ENCODE measurements at regions not wholly inside any gene's neighbourhood (a gene's known extent, or its start where the extent isn't known, plus 50 kb on each side); places are given as distances from the start of the nearest gene placed in this dataset.
"Not testable (repeated sequence)": the region's sequence is repeated elsewhere in the genome, so short reads cannot be mapped to it uniquely, and the experiment has no call there.

GRCh38 chr15:53923741-53924140, 54.5 kb upstream of the UNC13C start:
- WGBS, 4 donors: 92 to 95% (median 93%) methylated on average over 13 of the region's 13 CpGs
- H3K36me3 ChIP-seq; ATAC-seq; H3K27me3 ChIP-seq; H3K4me1 ChIP-seq; intact Hi-C loops (cut with DNase I); H3K27ac ChIP-seq; H3K9me3 ChIP-seq; H3K4me3 ChIP-seq; DNase-seq: not testable (repeated sequence)

DNA sequence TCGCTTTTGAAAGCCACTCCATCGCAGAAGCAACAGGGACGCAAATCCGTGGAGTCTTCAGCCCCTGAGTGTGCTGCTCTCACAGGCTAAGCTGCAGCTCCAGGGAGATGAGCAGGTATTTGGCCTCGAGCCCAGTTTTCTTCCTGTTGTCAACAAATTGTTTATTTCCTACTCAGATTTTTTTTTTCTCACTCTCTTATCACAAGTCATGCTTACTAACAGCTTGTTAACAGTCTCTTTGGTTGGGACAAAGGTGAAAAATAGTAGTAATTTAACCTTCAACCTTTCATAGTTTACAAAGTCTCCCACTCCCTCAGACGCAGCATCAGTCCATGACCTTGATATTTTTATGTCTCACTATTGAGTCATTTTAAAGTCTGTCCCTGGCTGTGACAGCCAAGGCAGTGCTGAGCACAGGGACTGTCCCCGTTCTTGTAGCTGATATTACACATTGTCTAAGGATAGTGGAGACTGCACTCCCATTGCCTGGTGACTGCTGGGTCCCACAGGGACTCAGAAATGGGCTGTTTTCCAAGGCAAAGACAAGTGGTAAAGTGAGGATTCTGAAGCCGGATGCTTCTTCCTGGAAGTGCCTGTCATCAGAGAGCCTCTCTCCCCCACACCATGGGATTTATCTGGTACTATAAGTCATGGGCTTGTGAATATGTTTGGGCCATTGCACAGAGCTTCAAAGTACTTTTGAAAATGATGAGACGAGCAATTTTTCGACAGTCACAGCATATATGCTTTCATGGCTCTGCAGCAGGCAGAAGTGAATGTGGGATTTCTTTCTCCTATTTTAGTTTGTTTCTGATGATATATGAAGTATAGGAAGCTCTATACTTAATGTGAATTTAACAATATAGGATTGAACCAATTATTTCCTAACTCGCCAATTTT, 59.8 kb upstream of the UNC13C start:
- DNase-seq (peak in 4 of 5 donors; percentile 33 to 37 (median 35)), ATAC-seq (peak in 2 of 4 donors; percentile 27 to 81)
- no peaks in the 10 kb centered on the region for H3K4me1 ChIP-seq
- no peaks in the 10 kb centered on the region for H3K36me3 ChIP-seq
- no peak for TF ChIP-seq POLR2A (IDR thresholded peaks at IDR 0.05)
- TF ChIP-seq, protein P1, sequence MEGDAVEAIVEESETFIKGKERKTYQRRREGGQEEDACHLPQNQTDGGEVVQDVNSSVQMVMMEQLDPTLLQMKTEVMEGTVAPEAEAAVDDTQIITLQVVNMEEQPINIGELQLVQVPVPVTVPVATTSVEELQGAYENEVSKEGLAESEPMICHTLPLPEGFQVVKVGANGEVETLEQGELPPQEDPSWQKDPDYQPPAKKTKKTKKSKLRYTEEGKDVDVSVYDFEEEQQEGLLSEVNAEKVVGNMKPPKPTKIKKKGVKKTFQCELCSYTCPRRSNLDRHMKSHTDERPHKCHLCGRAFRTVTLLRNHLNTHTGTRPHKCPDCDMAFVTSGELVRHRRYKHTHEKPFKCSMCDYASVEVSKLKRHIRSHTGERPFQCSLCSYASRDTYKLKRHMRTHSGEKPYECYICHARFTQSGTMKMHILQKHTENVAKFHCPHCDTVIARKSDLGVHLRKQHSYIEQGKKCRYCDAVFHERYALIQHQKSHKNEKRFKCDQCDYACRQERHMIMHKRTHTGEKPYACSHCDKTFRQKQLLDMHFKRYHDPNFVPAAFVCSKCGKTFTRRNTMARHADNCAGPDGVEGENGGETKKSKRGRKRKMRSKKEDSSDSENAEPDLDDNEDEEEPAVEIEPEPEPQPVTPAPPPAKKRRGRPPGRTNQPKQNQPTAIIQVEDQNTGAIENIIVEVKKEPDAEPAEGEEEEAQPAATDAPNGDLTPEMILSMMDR (IDR thresholded peaks at IDR 0.05): no peak
- no peak overlapping the region for H3K27ac ChIP-seq
- 39 to 44% (median 43%) methylated on average over 11 of the region's 11 CpGs for WGBS, 4 donors
- intact Hi-C loops (cut with DNase I): loop anchor here in 1 of 10 donors (10.0 kb wide), 1 partner anchor 64 kb away; no protein-coding TSS in a partner anchor
- H3K4me3 ChIP-seq: no peak overlapping the region
- no peaks in the 10 kb centered on the region for H3K9me3 ChIP-seq
- no peaks in the 10 kb centered on the region for H3K27me3 ChIP-seq

DNA sequence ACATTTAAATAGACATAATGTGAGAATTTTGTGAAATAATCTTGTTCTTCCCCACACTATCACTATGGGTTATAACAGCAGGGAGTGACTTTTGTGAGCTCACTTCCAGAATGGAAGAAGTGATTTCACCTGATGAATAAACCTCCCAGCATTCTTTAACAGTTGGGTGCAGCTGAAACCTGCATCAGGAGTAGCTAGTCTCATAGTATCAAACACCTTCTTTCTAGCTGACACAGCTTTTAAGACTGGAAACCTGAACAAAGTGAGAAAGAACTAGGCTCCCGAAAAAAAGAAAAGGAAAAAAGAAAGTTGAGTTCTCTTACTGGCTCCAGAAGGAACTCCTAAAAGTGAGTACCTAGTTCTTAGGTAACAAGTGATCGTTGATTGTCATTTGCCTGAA, 61.1 kb upstream of the UNC13C start:
- H3K27me3 ChIP-seq: peaks cover 0 to under 1% (median 0%) of the 10 kb centered on the region in 9 donors
- intact Hi-C loops (cut with DNase I): loop anchor here in 1 of 10 donors (10.0 kb wide), 1 partner anchor 62 kb away; no protein-coding TSS in a partner anchor
- H3K4me1 ChIP-seq: no peaks in the 10 kb centered on the region
- no peak overlapping the region for H3K4me3 ChIP-seq
- no peaks in the 10 kb centered on the region for H3K36me3 ChIP-seq
- 70 to 83% (median 80%) methylated on average over 2 of the region's 2 CpGs for WGBS, 4 donors
- no peaks in the 10 kb centered on the region for H3K9me3 ChIP-seq
- ATAC-seq (no peak), DNase-seq (no peak)
- TF ChIP-seq POLR2A (IDR thresholded peaks at IDR 0.05): no peak
- TF ChIP-seq, protein P1 (IDR thresholded peaks at IDR 0.05): no peak
- H3K27ac ChIP-seq: no peak overlapping the region

- no peak for ATAC-seq
- no peak for DNase-seq
- Histone ChIP-seq H3K4me3 (no peak overlapping the region), H3K36me3 (no peaks in the 10 kb centered on the region), H3K27ac (no peak overlapping the region), H3K27me3 (peaks cover 0 to 9% (median 0%) of the 10 kb centered on the region in 9 donors), H3K4me1 (no peaks in the 10 kb centered on the region), H3K9me3 (no peaks in the 10 kb centered on the region)
- intact Hi-C loops (cut with DNase I): loop anchor here in 1 of 10 donors (10.0 kb wide), 1 partner anchor 57 kb away; no protein-coding TSS in a partner anchor
- TF ChIP-seq, protein P1 (IDR thresholded peaks at IDR 0.05): no peak
- WGBS, 4 donors: 25 to 30% (median 27%) methylated on average over 9 to 10 of the region's 10 CpGs
These were observed 66.8 kb upstream of the UNC13C start for GRCh38 chr15:53911431-53911830.
